Superior temporal gyrus (tissue), 1 donor: ENCODE measurements at regions not wholly inside any gene's neighbourhood (a gene's known extent, or its start where the extent isn't known, plus 50 kb on each side); places are given as distances from the start of the nearest gene placed in this dataset.
"Not testable (repeated sequence)": the region's sequence is repeated elsewhere in the genome, so short reads cannot be mapped to it uniquely, and the experiment has no call there.

Experiments
- DNase-seq: peaks from one replicate; pipeline ENCODE4 v3.0.0-alpha.2; 2016; ENCODE audit errors: extremely low spot score

- DNase-seq, result no peak
These were observed 50.9 kb upstream of the UBASH3B start for GRCh38 chr11:122604621-122605020.

- DNase-seq, result no peak
These were observed 54.1 kb upstream of the UBASH3B start for GRCh38 chr11:122601141-122602125.

- DNase-seq, result no peak
These were observed 55.2 kb upstream of the UBASH3B start for GRCh38 chr11:122600290-122600689.

GRCh38 chr11:122599434-122599833 is 56.1 kb upstream of the UBASH3B start:
- DNase-seq, result no peak

GRCh38 chr11:122598971-122599370 is 56.6 kb upstream of the UBASH3B start:
- no peak for DNase-seq

GRCh38 chr11:122597511-122597910 is 58.0 kb upstream of the UBASH3B start:
- DNase-seq, result no peak

- DNase-seq, result no peak
These were observed 60.4 kb upstream of the UBASH3B start for GRCh38 chr11:122594986-122595645.

GRCh38 chr11:122593473-122594420 is 61.8 kb upstream of the UBASH3B start:
- no peak for DNase-seq

GRCh38 chr11:122592641-122593040 is 62.9 kb upstream of the UBASH3B start:
- DNase-seq, result no peak

- no peak for DNase-seq
These were observed 70.9 kb upstream of the UBASH3B start for GRCh38 chr11:122584670-122585069.

- DNase-seq, result not testable (repeated sequence)
These were observed 75.5 kb upstream of the UBASH3B start for GRCh38 chr11:122580071-122580470.

- DNase-seq, result no peak
These were observed 77.2 kb upstream of the UBASH3B start for GRCh38 chr11:122578171-122578825.

- no peak for DNase-seq
These were observed 82.9 kb upstream of the UBASH3B start for GRCh38 chr11:122572592-122572991.

GRCh38 chr11:122563761-122564160 is 91.8 kb upstream of the UBASH3B start:
- DNase-seq, result no peak

GRCh38 chr11:122559734-122560382 is 95.7 kb upstream of the UBASH3B start:
- no peak for DNase-seq

- not testable (repeated sequence) for DNase-seq
These were observed 96.3 kb upstream of the UBASH3B start for GRCh38 chr11:122559218-122559617.

GRCh38 chr11:122557163-122557562 is 98.4 kb upstream of the UBASH3B start:
- DNase-seq, result not testable (repeated sequence)

GRCh38 chr11:122556605-122557004 is 98.9 kb upstream of the UBASH3B start:
- DNase-seq, result no peak

- no peak for DNase-seq
These were observed 117.5 kb upstream of the UBASH3B start for GRCh38 chr11:122538060-122538459.

GRCh38 chr11:122524898-122525297 is 130.6 kb upstream of the UBASH3B start:
- DNase-seq, result no peak
